WTC11 (cell line): ENCODE measurements at regions not wholly inside any gene's neighbourhood (a gene's known extent, or its start where the extent isn't known, plus 50 kb on each side); places are given as distances from the start of the nearest gene placed in this dataset.

Experiments
- ATAC-seq: fragments of 200-7000 bp; cut with Tn5 transposase; 2 replicates; pipeline ENCODE4 v1.10.0; 2021; ENCODE audit warnings: mild to moderate bottlenecking, moderate library complexity
- CTCF ChIA-PET: fragments of 300-600 bp; sonication (Branson Sonifier 250); formaldehyde crosslinking; loops from one replicate; lab custom pipeline; 2021; ENCODE audit warnings: antibody characterized with exemption; lab: Charles Lee
- POLR2A ChIA-PET: fragments of 350-600 bp; sonication (Branson Sonifier 250); formaldehyde crosslinking; loops from one replicate; lab custom pipeline; 2021; ENCODE audit warnings: antibody characterized with exemption; lab: Charles Lee
- DNase-seq: peaks from one replicate; pipeline ENCODE4 v3.0.0; 2021; ENCODE audit warnings: low spot score
- H3K27ac Mint-ChIP-seq: 2 replicates; pipeline ENCODE4 v1.8.0; 2021; ENCODE audit warnings: mixed read lengths
- H3K27me3 Mint-ChIP-seq: 2 replicates; pipeline ENCODE4 v1.8.0; 2021; ENCODE audit warnings: low read depth, mild to moderate bottlenecking, moderate library complexity, mixed read lengths
- H3K36me3 Mint-ChIP-seq: 2 replicates; pipeline ENCODE4 v1.8.0; 2021; ENCODE audit warnings: mixed read lengths
- H3K4me1 Mint-ChIP-seq: 2 replicates; pipeline ENCODE4 v1.8.0; 2022; ENCODE audit warnings: mixed read lengths
- H3K4me3 Mint-ChIP-seq: 2 replicates; pipeline ENCODE4 v1.8.0; 2021; ENCODE audit warnings: mild to moderate bottlenecking, moderate library complexity, mixed read lengths
- H3K9me3 Mint-ChIP-seq: 2 replicates; pipeline ENCODE4 v1.8.0; 2021; ENCODE audit warnings: mixed read lengths
- ESRRA ChIP-seq: sonication (generic); formaldehyde crosslinking; IDR thresholded peaks from 2 replicates; pipeline ENCODE4 v1.8.1; 2022; ENCODE audit warnings: mild to moderate bottlenecking, missing genetic modification reagents, borderline replicate concordance
- ETV6 ChIP-seq: sonication (generic); formaldehyde crosslinking; IDR thresholded peaks from 2 replicates; pipeline ENCODE4 v1.8.1; 2022; ENCODE audit warnings: mild to moderate bottlenecking, missing genetic modification reagents
- FOXJ3 ChIP-seq: sonication (generic); formaldehyde crosslinking; IDR thresholded peaks from 2 replicates; pipeline ENCODE4 v1.9.0; 2021; ENCODE audit warnings: missing genetic modification reagents, mild to moderate bottlenecking, borderline replicate concordance
- FOXP1 ChIP-seq: sonication (generic); formaldehyde crosslinking; IDR thresholded peaks from 2 replicates; pipeline ENCODE4 v1.8.0; 2022; ENCODE audit warnings: missing genetic modification reagents, mild to moderate bottlenecking, moderate library complexity, borderline replicate concordance
- HMGA2 ChIP-seq: fragments of 250-450 bp; sonication (Bioruptor Pico); IDR thresholded peaks from 2 replicates; pipeline ENCODE4 v1.4.0; 2021; ENCODE audit warnings: mild to moderate bottlenecking, moderate library complexity
- JUN ChIP-seq: sonication (generic); formaldehyde crosslinking; IDR thresholded peaks from 2 replicates; pipeline ENCODE4 v1.8.0; 2023; ENCODE audit warnings: mild to moderate bottlenecking, missing genetic modification reagents
- NFYB ChIP-seq: sonication (generic); formaldehyde crosslinking; conservative IDR thresholded peaks from 2 replicates; pipeline ENCODE4 v1.8.0; 2022; ENCODE audit warnings: low read depth, missing genetic modification reagents
- PRRX2 ChIP-seq: fragments of 250-450 bp; sonication (Bioruptor Pico); IDR thresholded peaks from 2 replicates; pipeline ENCODE4 v1.8.0; 2021; ENCODE audit warnings: mild to moderate bottlenecking
- SMAD3 ChIP-seq: sonication (generic); formaldehyde crosslinking; IDR thresholded peaks from 2 replicates; pipeline ENCODE4 v1.8.0; 2022; ENCODE audit warnings: missing genetic modification reagents, mild to moderate bottlenecking, borderline replicate concordance
- SMAD4 ChIP-seq: sonication (generic); formaldehyde crosslinking; IDR thresholded peaks from 2 replicates; pipeline ENCODE4 v1.8.0; 2022; ENCODE audit warnings: mild to moderate bottlenecking, missing genetic modification reagents
- TCF7 ChIP-seq: sonication (generic); formaldehyde crosslinking; IDR thresholded peaks from 2 replicates; pipeline ENCODE4 v1.8.0; 2022; ENCODE audit warnings: mild to moderate bottlenecking, low read depth, missing genetic modification reagents, moderate library complexity
- TEAD1 ChIP-seq: sonication (generic); formaldehyde crosslinking; IDR thresholded peaks from 2 replicates; pipeline ENCODE4 v1.8.0; 2022; ENCODE audit warnings: mild to moderate bottlenecking, missing genetic modification reagents
- TEAD4 ChIP-seq: sonication (generic); formaldehyde crosslinking; IDR thresholded peaks from 2 replicates; pipeline ENCODE4 v1.8.0; 2022; ENCODE audit warnings: mild to moderate bottlenecking, missing genetic modification reagents
- ZNF219 ChIP-seq: sonication (generic); formaldehyde crosslinking; IDR thresholded peaks from 2 replicates; pipeline ENCODE4 v1.8.0; 2023; ENCODE audit warnings: missing genetic modification reagents, mild to moderate bottlenecking, borderline replicate concordance
- ZNF263 ChIP-seq: sonication (generic); formaldehyde crosslinking; IDR thresholded peaks from 2 replicates; pipeline ENCODE4 v1.8.1; 2022; ENCODE audit warnings: low read depth, mild to moderate bottlenecking, moderate library complexity, missing genetic modification reagents
- TF ChIP-seq, protein P1 (sequence below): sonication (generic); formaldehyde crosslinking; IDR thresholded peaks from 2 replicates; pipeline ENCODE4 v1.8.0; 2022; ENCODE audit warnings: mild to moderate bottlenecking, missing genetic modification reagents
- TF ChIP-seq, protein P2 (sequence below): fragments of 250-450 bp; sonication (Bioruptor Pico); IDR thresholded peaks from 2 replicates; pipeline ENCODE4 v2.1.2; 2022; ENCODE audit warnings: mild to moderate bottlenecking, moderate library complexity
- TF ChIP-seq, protein P3 (sequence below): sonication (generic); formaldehyde crosslinking; IDR thresholded peaks from 2 replicates; pipeline ENCODE4 v1.8.0; 2023; ENCODE audit warnings: mild to moderate bottlenecking, missing genetic modification reagents
- TF ChIP-seq, protein P4 (sequence below): sonication (generic); formaldehyde crosslinking; IDR thresholded peaks from 2 replicates; pipeline ENCODE4 v1.8.0; 2022; ENCODE audit warnings: mild to moderate bottlenecking, missing genetic modification reagents
- TF ChIP-seq, protein P5 (sequence below): sonication (generic); formaldehyde crosslinking; IDR thresholded peaks from 2 replicates; pipeline ENCODE4 v1.8.1; 2022; ENCODE audit warnings: low read depth, mild to moderate bottlenecking, moderate library complexity, missing genetic modification reagents, borderline replicate concordance
- TF ChIP-seq, protein P6 (sequence below): sonication (generic); formaldehyde crosslinking; IDR thresholded peaks from 2 replicates; pipeline ENCODE4 v1.8.1; 2023; ENCODE audit warnings: mild to moderate bottlenecking, missing genetic modification reagents
- TF ChIP-seq, protein P7 (sequence below): sonication (generic); formaldehyde crosslinking; conservative IDR thresholded peaks from 2 replicates; pipeline ENCODE4 v1.8.1; 2023; ENCODE audit warnings: mild to moderate bottlenecking, low read depth, missing genetic modification reagents, moderate library complexity

DNA sequence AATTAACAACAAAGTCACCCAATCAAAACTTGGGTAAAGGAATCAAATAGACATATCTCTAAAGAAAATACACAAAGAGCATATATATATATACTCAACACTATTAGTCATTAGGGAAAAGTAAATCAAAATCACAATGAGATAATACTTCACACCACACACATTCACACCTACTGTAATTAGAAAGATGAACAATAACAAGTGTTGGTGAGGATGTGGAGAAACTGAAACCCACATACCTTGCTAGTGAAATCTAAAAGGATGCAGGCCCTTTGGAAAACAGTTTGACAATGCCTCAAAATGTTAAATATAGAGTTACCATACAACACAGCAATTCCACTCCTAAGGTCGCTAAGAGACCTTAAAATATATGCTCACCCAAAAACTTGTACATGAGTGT, 177.1 kb downstream of the ANKRD60 start:
- Mint-ChIP-seq H3K4me1 (peaks cover 22% of the 10 kb centered on the region), H3K36me3 (peaks cover 9% of the 10 kb centered on the region), H3K27me3 (no peaks in the 10 kb centered on the region; the same call in 1 of the 2 replicates), H3K4me3 (no peak overlapping the region), H3K9me3 (peaks cover 19% of the 10 kb centered on the region), H3K27ac (no peak overlapping the region)
- ATAC-seq: no peak
- POLR2A ChIA-PET: no interaction called here
- TF ChIP-seq TCF7 (CRISPR knock-in tag) (no peak), FOXP1 (CRISPR knock-in tag) (no peak), ESRRA (CRISPR knock-in tag) (no peak), ETV6 (CRISPR knock-in tag) (no peak), SMAD4 (CRISPR knock-in tag) (no peak)
- TF ChIP-seq, protein P1, sequence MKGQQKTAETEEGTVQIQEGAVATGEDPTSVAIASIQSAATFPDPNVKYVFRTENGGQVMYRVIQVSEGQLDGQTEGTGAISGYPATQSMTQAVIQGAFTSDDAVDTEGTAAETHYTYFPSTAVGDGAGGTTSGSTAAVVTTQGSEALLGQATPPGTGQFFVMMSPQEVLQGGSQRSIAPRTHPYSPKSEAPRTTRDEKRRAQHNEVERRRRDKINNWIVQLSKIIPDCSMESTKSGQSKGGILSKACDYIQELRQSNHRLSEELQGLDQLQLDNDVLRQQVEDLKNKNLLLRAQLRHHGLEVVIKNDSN (CRISPR knock-in tag): no peak
- TF ChIP-seq, protein P2, sequence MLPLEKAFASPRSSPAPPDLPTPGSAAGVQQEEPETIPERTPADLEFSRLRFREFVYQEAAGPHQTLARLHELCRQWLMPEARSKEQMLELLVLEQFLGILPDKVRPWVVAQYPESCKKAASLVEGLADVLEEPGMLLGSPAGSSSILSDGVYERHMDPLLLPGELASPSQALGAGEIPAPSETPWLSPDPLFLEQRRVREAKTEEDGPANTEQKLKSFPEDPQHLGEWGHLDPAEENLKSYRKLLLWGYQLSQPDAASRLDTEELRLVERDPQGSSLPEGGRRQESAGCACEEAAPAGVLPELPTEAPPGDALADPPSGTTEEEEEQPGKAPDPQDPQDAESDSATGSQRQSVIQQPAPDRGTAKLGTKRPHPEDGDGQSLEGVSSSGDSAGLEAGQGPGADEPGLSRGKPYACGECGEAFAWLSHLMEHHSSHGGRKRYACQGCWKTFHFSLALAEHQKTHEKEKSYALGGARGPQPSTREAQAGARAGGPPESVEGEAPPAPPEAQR: no peak
- CTCF ChIA-PET: no interaction called here
- DNase-seq: no peak

DNA sequence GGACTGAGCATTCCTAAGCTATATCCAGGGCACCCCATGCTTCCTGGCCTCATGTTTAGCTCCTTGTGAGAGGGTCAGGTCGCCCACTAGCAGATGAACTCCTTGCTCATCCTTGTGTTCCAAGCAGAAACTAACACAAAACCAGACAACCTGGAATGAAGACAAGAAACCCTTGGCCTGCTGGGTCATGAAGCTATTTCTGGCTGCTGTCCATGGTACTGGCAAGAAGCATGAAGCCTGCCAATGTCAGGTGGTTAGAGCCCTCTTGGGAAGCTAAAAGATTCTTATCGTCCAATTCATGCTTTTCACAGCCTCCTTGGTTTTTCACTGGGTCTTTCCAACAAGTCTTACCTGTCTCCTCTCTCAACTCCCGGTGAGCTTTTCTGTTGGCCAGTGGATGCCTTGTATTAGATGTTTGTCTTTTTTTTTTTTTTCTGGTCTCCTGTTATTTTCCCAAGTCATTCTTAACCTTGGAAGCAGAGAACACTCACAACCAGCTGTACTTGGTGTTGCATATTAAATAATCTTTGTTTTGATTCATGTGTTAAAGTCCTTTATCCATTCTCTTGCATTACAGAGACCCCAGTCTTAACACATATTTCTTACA, 180.3 kb downstream of the ANKRD60 start:
- no peak for ATAC-seq
- H3K27ac Mint-ChIP-seq: no peak overlapping the region
- H3K9me3 Mint-ChIP-seq: peaks cover 19% of the 10 kb centered on the region
- H3K36me3 Mint-ChIP-seq: peaks cover 9% of the 10 kb centered on the region
- ChIA-PET POLR2A (no interaction called here), CTCF (interaction anchor here (2.4 kb wide), 1 partner anchor 39 kb away, joined by 11 read pairs; no protein-coding TSS in a partner anchor)
- H3K4me1 Mint-ChIP-seq: peaks cover 20% of the 10 kb centered on the region
- DNase-seq: peak; percentile 44
- H3K4me3 Mint-ChIP-seq: no peak overlapping the region
- H3K27me3 Mint-ChIP-seq: no peaks in the 10 kb centered on the region; the same call in 1 of the 2 replicates
- TF ChIP-seq FOXJ3: no peak
- TF ChIP-seq HMGA2: no peak
- TF ChIP-seq, protein P3, sequence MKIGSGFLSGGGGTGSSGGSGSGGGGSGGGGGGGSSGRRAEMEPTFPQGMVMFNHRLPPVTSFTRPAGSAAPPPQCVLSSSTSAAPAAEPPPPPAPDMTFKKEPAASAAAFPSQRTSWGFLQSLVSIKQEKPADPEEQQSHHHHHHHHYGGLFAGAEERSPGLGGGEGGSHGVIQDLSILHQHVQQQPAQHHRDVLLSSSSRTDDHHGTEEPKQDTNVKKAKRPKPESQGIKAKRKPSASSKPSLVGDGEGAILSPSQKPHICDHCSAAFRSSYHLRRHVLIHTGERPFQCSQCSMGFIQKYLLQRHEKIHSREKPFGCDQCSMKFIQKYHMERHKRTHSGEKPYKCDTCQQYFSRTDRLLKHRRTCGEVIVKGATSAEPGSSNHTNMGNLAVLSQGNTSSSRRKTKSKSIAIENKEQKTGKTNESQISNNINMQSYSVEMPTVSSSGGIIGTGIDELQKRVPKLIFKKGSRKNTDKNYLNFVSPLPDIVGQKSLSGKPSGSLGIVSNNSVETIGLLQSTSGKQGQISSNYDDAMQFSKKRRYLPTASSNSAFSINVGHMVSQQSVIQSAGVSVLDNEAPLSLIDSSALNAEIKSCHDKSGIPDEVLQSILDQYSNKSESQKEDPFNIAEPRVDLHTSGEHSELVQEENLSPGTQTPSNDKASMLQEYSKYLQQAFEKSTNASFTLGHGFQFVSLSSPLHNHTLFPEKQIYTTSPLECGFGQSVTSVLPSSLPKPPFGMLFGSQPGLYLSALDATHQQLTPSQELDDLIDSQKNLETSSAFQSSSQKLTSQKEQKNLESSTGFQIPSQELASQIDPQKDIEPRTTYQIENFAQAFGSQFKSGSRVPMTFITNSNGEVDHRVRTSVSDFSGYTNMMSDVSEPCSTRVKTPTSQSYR (CRISPR knock-in tag): 0 out of 2 replicates have a peak, but pooled peaks have one; percentile 43
- peak; percentile 56; the same call in 1 of the 2 replicates for TF ChIP-seq ZNF219
- TF ChIP-seq TEAD4 (CRISPR knock-in tag): peak; percentile 48; the same call in 1 of the 2 replicates
- peak; percentile 26; the same call in 1 of the 2 replicates for TF ChIP-seq NFYB
- TF ChIP-seq, protein P4, sequence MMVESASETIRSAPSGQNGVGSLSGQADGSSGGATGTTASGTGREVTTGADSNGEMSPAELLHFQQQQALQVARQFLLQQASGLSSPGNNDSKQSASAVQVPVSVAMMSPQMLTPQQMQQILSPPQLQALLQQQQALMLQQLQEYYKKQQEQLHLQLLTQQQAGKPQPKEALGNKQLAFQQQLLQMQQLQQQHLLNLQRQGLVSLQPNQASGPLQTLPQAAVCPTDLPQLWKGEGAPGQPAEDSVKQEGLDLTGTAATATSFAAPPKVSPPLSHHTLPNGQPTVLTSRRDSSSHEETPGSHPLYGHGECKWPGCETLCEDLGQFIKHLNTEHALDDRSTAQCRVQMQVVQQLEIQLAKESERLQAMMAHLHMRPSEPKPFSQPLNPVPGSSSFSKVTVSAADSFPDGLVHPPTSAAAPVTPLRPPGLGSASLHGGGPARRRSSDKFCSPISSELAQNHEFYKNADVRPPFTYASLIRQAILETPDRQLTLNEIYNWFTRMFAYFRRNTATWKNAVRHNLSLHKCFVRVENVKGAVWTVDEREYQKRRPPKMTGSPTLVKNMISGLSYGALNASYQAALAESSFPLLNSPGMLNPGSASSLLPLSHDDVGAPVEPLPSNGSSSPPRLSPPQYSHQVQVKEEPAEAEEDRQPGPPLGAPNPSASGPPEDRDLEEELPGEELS (CRISPR knock-in tag): 0 out of 2 replicates have a peak, but pooled peaks have one; percentile 53
- TF ChIP-seq SMAD3 (CRISPR knock-in tag): peak; percentile 33; the same call in 1 of the 2 replicates
- TF ChIP-seq JUN (CRISPR knock-in tag): peak; percentile 88
- TF ChIP-seq TEAD1 (CRISPR knock-in tag): peak; percentile 52; the same call in 1 of the 2 replicates
- no peak for TF ChIP-seq PRRX2 (CRISPR knock-in tag)
- TF ChIP-seq SMAD4 (CRISPR knock-in tag): 0 out of 2 replicates have a peak, but pooled peaks have one; percentile 23
- TF ChIP-seq ZNF263 (CRISPR knock-in tag): peak; percentile 42; the same call in 1 of the 2 replicates
- TF ChIP-seq, protein P5, sequence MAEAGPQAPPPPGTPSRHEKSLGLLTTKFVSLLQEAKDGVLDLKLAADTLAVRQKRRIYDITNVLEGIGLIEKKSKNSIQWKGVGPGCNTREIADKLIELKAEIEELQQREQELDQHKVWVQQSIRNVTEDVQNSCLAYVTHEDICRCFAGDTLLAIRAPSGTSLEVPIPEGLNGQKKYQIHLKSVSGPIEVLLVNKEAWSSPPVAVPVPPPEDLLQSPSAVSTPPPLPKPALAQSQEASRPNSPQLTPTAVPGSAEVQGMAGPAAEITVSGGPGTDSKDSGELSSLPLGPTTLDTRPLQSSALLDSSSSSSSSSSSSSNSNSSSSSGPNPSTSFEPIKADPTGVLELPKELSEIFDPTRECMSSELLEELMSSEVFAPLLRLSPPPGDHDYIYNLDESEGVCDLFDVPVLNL (CRISPR knock-in tag): 0 out of 2 replicates have a peak, but pooled peaks have one; percentile 54
- TF ChIP-seq, protein P6, sequence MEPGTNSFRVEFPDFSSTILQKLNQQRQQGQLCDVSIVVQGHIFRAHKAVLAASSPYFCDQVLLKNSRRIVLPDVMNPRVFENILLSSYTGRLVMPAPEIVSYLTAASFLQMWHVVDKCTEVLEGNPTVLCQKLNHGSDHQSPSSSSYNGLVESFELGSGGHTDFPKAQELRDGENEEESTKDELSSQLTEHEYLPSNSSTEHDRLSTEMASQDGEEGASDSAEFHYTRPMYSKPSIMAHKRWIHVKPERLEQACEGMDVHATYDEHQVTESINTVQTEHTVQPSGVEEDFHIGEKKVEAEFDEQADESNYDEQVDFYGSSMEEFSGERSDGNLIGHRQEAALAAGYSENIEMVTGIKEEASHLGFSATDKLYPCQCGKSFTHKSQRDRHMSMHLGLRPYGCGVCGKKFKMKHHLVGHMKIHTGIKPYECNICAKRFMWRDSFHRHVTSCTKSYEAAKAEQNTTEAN (CRISPR knock-in tag): 0 out of 2 replicates have a peak, but pooled peaks have one; percentile 42
- TF ChIP-seq, protein P7, sequence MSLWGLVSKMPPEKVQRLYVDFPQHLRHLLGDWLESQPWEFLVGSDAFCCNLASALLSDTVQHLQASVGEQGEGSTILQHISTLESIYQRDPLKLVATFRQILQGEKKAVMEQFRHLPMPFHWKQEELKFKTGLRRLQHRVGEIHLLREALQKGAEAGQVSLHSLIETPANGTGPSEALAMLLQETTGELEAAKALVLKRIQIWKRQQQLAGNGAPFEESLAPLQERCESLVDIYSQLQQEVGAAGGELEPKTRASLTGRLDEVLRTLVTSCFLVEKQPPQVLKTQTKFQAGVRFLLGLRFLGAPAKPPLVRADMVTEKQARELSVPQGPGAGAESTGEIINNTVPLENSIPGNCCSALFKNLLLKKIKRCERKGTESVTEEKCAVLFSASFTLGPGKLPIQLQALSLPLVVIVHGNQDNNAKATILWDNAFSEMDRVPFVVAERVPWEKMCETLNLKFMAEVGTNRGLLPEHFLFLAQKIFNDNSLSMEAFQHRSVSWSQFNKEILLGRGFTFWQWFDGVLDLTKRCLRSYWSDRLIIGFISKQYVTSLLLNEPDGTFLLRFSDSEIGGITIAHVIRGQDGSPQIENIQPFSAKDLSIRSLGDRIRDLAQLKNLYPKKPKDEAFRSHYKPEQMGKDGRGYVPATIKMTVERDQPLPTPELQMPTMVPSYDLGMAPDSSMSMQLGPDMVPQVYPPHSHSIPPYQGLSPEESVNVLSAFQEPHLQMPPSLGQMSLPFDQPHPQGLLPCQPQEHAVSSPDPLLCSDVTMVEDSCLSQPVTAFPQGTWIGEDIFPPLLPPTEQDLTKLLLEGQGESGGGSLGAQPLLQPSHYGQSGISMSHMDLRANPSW (CRISPR knock-in tag): no peak
